Astrocyte (in vitro differentiated cells and primary cell): ENCODE measurements at regions not wholly inside any gene's neighbourhood (a gene's known extent, or its start where the extent isn't known, plus 50 kb on each side); places are given as distances from the start of the nearest gene placed in this dataset.

ENCODE experiments used
- DNase-seq: peaks from one replicate; pipeline ENCODE4 v3.0.0-alpha.2; 2010; ENCODE audit warnings: low read depth
- FAIRE-seq: peaks from 2 replicates; lab custom pipeline; 2011; peaks lifted over from hg19 to GRCh38; lab: Jason Lieb, UNC
- H2AFZ ChIP-seq: 2 replicates; pipeline ENCODE4 v1.6.0; 2012; ENCODE audit warnings: low read depth, low read length, inconsistent platforms
- H3K27ac ChIP-seq: 2 replicates; pipeline ENCODE4 v1.5.1; 2011; ENCODE audit warnings: low read depth, low read length, inconsistent platforms
- H3K27me3 ChIP-seq: 2 replicates; pipeline ENCODE4 v1.6.0; 2011; ENCODE audit warnings: low read length, inconsistent platforms; ENCODE audit not compliant: insufficient read depth
- H3K36me3 ChIP-seq: 2 replicates; pipeline ENCODE4 v1.5.1; 2011; ENCODE audit warnings: low read length, inconsistent platforms; ENCODE audit not compliant: insufficient read depth
- H3K4me1 ChIP-seq: 2 replicates; pipeline ENCODE4 v1.5.1; 2011; ENCODE audit warnings: low read length, inconsistent platforms; ENCODE audit not compliant: insufficient read depth
- H3K4me2 ChIP-seq: 2 replicates; pipeline ENCODE4 v1.6.0; 2012; ENCODE audit warnings: low read length, inconsistent platforms
- H3K4me3 ChIP-seq: 2 replicates; pipeline ENCODE4 v1.5.1; 2011; ENCODE audit warnings: low read depth, mild to moderate bottlenecking, low read length, inconsistent platforms; ENCODE audit not compliant: insufficient read depth
- H3K79me2 ChIP-seq: 2 replicates; pipeline ENCODE4 v1.6.0; 2012; ENCODE audit warnings: mild to moderate bottlenecking, low read length, inconsistent platforms; ENCODE audit not compliant: insufficient read depth
- H3K9ac ChIP-seq: 2 replicates; pipeline ENCODE4 v1.6.0; 2012; ENCODE audit warnings: mild to moderate bottlenecking, low read length, inconsistent platforms
- H3K9me3 ChIP-seq: 2 replicates; pipeline ENCODE4 v1.5.1; 2012; ENCODE audit warnings: low read depth, mild to moderate bottlenecking, low read length, inconsistent platforms; ENCODE audit not compliant: insufficient read depth
- H4K20me1 ChIP-seq: 2 replicates; pipeline ENCODE4 v1.6.0; 2012; ENCODE audit warnings: low read length, inconsistent platforms; ENCODE audit not compliant: insufficient read depth
- H3K27ac Mint-ChIP-seq: one replicate; pipeline ENCODE4 v1.8.0; 2021; ENCODE audit warnings: mild to moderate bottlenecking, mixed read lengths; ENCODE audit not compliant: unreplicated experiment
- H3K27me3 Mint-ChIP-seq: one replicate; pipeline ENCODE4 v1.8.0; 2021; ENCODE audit warnings: low read depth, mixed read lengths; ENCODE audit not compliant: unreplicated experiment
- H3K36me3 Mint-ChIP-seq: one replicate; pipeline ENCODE4 v1.8.0; 2021; ENCODE audit warnings: low read depth, mixed read lengths; ENCODE audit not compliant: unreplicated experiment
- H3K4me1 Mint-ChIP-seq: one replicate; pipeline ENCODE4 v1.8.0; 2021; ENCODE audit warnings: low read depth, mixed read lengths; ENCODE audit not compliant: unreplicated experiment
- H3K4me3 Mint-ChIP-seq: one replicate; pipeline ENCODE4 v1.8.0; 2021; ENCODE audit warnings: mild to moderate bottlenecking, moderate library complexity, mixed read lengths; ENCODE audit not compliant: unreplicated experiment
- H3K9me3 Mint-ChIP-seq: one replicate; pipeline ENCODE4 v1.8.0; 2021; ENCODE audit warnings: mild to moderate bottlenecking, mixed read lengths; ENCODE audit not compliant: unreplicated experiment
- CTCF ChIP-seq: IDR thresholded peaks from 2 replicates; pipeline ENCODE4 v1.5.1; 2011; ENCODE audit warnings: low read depth, mild to moderate bottlenecking, inconsistent platforms, low read length, moderate library complexity; ENCODE audit not compliant: insufficient read depth
- EZH2 ChIP-seq: IDR thresholded peaks from 2 replicates; pipeline ENCODE4 v1.6.1; 2012; ENCODE audit warnings: mild to moderate bottlenecking, low read length, inconsistent platforms; ENCODE audit not compliant: insufficient read depth

GRCh38 chr11:82539669-82540068, 194.0 kb downstream of the FAM181B start:
- H2AFZ ChIP-seq = no peak overlapping the region
- H3K4me3 Mint-ChIP-seq = no peak overlapping the region
- no peak for DNase-seq
- H3K4me1 ChIP-seq = no peaks in the 10 kb centered on the region
- no peak overlapping the region for H3K4me3 ChIP-seq
- no peak overlapping the region for H3K27ac ChIP-seq
- H3K9ac ChIP-seq = no peak overlapping the region
- no peaks in the 10 kb centered on the region for H3K36me3 ChIP-seq
- TF ChIP-seq CTCF = no peak
- TF ChIP-seq EZH2 = no peak
- no peak for FAIRE-seq
- H3K4me1 Mint-ChIP-seq = no peaks in the 10 kb centered on the region
- H3K4me2 ChIP-seq = no peak overlapping the region
- H3K27me3 ChIP-seq = no peaks in the 10 kb centered on the region
- no peaks in the 10 kb centered on the region for H3K9me3 Mint-ChIP-seq
- H3K79me2 ChIP-seq = no peaks in the 10 kb centered on the region
- no peaks in the 10 kb centered on the region for H3K27me3 Mint-ChIP-seq
- H3K27ac Mint-ChIP-seq = no peak overlapping the region
- no peaks in the 10 kb centered on the region for H4K20me1 ChIP-seq
- no peaks in the 10 kb centered on the region for H3K9me3 ChIP-seq
- no peaks in the 10 kb centered on the region for H3K36me3 Mint-ChIP-seq

DNA sequence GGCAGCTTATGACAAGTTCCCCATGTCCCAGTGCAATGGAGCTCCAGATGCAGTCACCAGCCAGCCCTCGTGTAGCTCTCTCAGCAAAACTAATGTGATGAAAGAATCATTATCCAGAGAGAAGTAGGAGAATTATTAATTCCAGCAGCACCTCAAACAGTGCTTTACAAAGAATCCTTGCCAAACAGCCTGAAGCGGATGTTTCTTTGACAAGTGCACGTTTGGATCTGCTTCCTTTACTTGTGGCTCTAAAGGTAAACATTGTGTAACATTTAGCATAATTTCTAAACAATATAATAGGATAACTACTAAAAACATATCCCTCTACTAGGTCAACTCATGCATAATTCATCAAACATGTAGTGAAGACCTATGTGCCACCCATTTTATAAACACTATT, 197.0 kb downstream of the FAM181B start:
- no peaks in the 10 kb centered on the region for H3K36me3 Mint-ChIP-seq
- H3K4me2 ChIP-seq = no peak overlapping the region
- H3K4me1 Mint-ChIP-seq = no peaks in the 10 kb centered on the region
- no peak overlapping the region for H3K4me3 Mint-ChIP-seq
- TF ChIP-seq EZH2 = no peak
- no peak for TF ChIP-seq CTCF
- H3K27ac Mint-ChIP-seq = no peak overlapping the region
- H3K9me3 ChIP-seq = no peaks in the 10 kb centered on the region
- no peak overlapping the region for H3K4me3 ChIP-seq
- H3K27me3 ChIP-seq = no peaks in the 10 kb centered on the region
- H3K4me1 ChIP-seq = no peaks in the 10 kb centered on the region
- FAIRE-seq (no peak), DNase-seq (no peak)
- H3K9me3 Mint-ChIP-seq = no peaks in the 10 kb centered on the region
- H3K9ac ChIP-seq = no peak overlapping the region
- no peaks in the 10 kb centered on the region for H3K36me3 ChIP-seq
- H3K79me2 ChIP-seq = no peaks in the 10 kb centered on the region
- H3K27ac ChIP-seq = no peak overlapping the region
- no peak overlapping the region for H2AFZ ChIP-seq
- H4K20me1 ChIP-seq = no peaks in the 10 kb centered on the region
- no peaks in the 10 kb centered on the region for H3K27me3 Mint-ChIP-seq

DNA sequence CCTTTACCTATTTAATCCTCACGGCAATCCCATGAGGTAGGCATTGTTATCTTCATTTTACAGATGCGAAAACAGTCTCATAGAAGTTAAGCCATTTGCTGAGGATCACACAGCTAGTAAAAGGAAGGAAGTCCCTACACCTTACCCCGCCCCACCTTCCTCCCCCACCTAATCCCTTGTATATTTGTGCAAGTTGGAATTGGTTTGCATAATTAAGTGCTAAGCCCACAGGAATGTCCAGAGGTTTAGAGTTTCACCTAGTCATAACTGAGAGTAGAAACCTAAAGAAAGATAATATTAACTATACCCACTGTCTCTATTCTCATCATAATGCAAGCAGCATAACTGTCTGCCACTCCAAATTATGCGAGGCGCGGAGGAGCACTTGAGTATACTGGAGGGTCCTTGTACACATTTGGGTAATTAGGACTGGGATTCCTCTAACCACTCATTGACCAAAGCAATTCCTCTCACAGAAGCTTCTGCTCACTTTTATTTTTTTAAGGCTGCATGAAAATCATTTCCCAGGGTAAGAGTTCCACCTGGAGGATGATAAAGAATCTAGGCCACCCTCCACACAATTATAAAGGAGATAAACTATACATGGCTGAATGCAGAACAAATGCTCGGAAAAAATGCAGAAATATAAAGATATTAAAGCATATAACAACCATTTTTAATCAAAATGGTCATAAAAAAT, 199.9 kb downstream of the FAM181B start:
- Histone ChIP-seq H3K36me3 (no peaks in the 10 kb centered on the region), H3K27ac (no peak overlapping the region), H3K79me2 (no peaks in the 10 kb centered on the region), H3K4me1 (no peaks in the 10 kb centered on the region), H3K27me3 (no peaks in the 10 kb centered on the region), H3K4me3 (no peak overlapping the region), H3K9ac (no peak overlapping the region), H4K20me1 (no peaks in the 10 kb centered on the region), H2AFZ (no peak overlapping the region), H3K4me2 (no peak overlapping the region), H3K9me3 (no peaks in the 10 kb centered on the region)
- H3K36me3 Mint-ChIP-seq = no peaks in the 10 kb centered on the region
- no peaks in the 10 kb centered on the region for H3K4me1 Mint-ChIP-seq
- no peak for TF ChIP-seq EZH2
- TF ChIP-seq CTCF = no peak
- H3K27ac Mint-ChIP-seq = no peak overlapping the region
- no peak overlapping the region for H3K4me3 Mint-ChIP-seq
- no peaks in the 10 kb centered on the region for H3K27me3 Mint-ChIP-seq
- no peaks in the 10 kb centered on the region for H3K9me3 Mint-ChIP-seq
- DNase-seq = no peak
- FAIRE-seq = no peak
